ENCODE measurements at regions not wholly inside any gene's neighbourhood (a gene's known extent, or its start where the extent isn't known, plus 50 kb on each side); places are given as distances from the start of the nearest gene placed in this dataset.

GRCh38 chr6:163725008-163725941 lies 310.8 kb downstream of the QKI start:
- no peak for DNase-seq

- no peak for DNase-seq
Observed at GRCh38 chr6:163724196-163724595, 309.7 kb downstream of the QKI start.

GRCh38 chr6:163723759-163724158 lies 309.2 kb downstream of the QKI start:
- no peak for DNase-seq

GRCh38 chr6:163721922-163722692 lies 307.6 kb downstream of the QKI start:
- no peak for DNase-seq

GRCh38 chr6:163721435-163721834 lies 306.9 kb downstream of the QKI start:
- no peak for DNase-seq

- DNase-seq = no peak
Observed at GRCh38 chr6:163720460-163721235, 306.1 kb downstream of the QKI start.

GRCh38 chr6:163720005-163720404 lies 305.5 kb downstream of the QKI start:
- no peak for DNase-seq

GRCh38 chr6:163719028-163719742 lies 304.7 kb downstream of the QKI start:
- DNase-seq = no peak

GRCh38 chr6:163718537-163718936 lies 304.0 kb downstream of the QKI start:
- DNase-seq = no peak

GRCh38 chr6:163717106-163717764 lies 302.7 kb downstream of the QKI start:
- no peak for DNase-seq

- no peak for DNase-seq
Observed at GRCh38 chr6:163716690-163717089, 302.2 kb downstream of the QKI start.

- DNase-seq = no peak
Observed at GRCh38 chr6:163715846-163716245, 301.3 kb downstream of the QKI start.

GRCh38 chr6:163714179-163714578 lies 299.7 kb downstream of the QKI start:
- DNase-seq = no peak

- DNase-seq = no peak
Observed at GRCh38 chr6:163712981-163713380, 298.5 kb downstream of the QKI start.

- DNase-seq = no peak
Observed at GRCh38 chr6:163712566-163712961, 298.0 kb downstream of the QKI start.

- peak in 1 of 5 experiments; percentile 13 for DNase-seq
Observed at GRCh38 chr6:163711615-163712565, 297.4 kb downstream of the QKI start.

- no peak for DNase-seq
Observed at GRCh38 chr6:163710532-163711470, 296.3 kb downstream of the QKI start.

- no peak for DNase-seq
Observed at GRCh38 chr6:163709693-163710092, 295.2 kb downstream of the QKI start.

- DNase-seq = no peak
Observed at GRCh38 chr6:163709255-163709654, 294.7 kb downstream of the QKI start.
